ENCODE measurements at regions not wholly inside any gene's neighbourhood (a gene's known extent, or its start where the extent isn't known, plus 50 kb on each side); places are given as distances from the start of the nearest gene placed in this dataset.
A peak's percentile ranks its signal among the peaks of the same experiment; 100 is the strongest.

- no peak for DNase-seq
Observed at GRCh38 chr18:27825689-27826088, 351.2 kb downstream of the CDH2 start.

- DNase-seq = no peak
Observed at GRCh38 chr18:27824841-27825681, 351.9 kb downstream of the CDH2 start.

- no peak for DNase-seq
Observed at GRCh38 chr18:27824275-27824674, 352.7 kb downstream of the CDH2 start.

- DNase-seq = no peak
Observed at GRCh38 chr18:27823053-27823452, 353.9 kb downstream of the CDH2 start.

GRCh38 chr18:27808683-27809082, 368.2 kb downstream of the CDH2 start:
- no peak for DNase-seq

GRCh38 chr18:27803957-27804356, 373.0 kb downstream of the CDH2 start:
- DNase-seq = no peak

GRCh38 chr18:27797484-27797883, 379.4 kb downstream of the CDH2 start:
- DNase-seq = no peak

- no peak for DNase-seq
Observed at GRCh38 chr18:27794181-27794926, 382.6 kb downstream of the CDH2 start.

- DNase-seq = no peak
Observed at GRCh38 chr18:27793013-27793785, 383.7 kb downstream of the CDH2 start.

- DNase-seq = no peak
Observed at GRCh38 chr18:27789406-27789805, 387.5 kb downstream of the CDH2 start.

GRCh38 chr18:27787547-27787946, 389.4 kb downstream of the CDH2 start:
- no peak for DNase-seq

GRCh38 chr18:27785815-27786471, 391.0 kb downstream of the CDH2 start:
- DNase-seq = peak; percentile 70

- no peak for DNase-seq
Observed at GRCh38 chr18:27780061-27780745, 396.7 kb downstream of the CDH2 start.

GRCh38 chr18:27778925-27779324, 398.0 kb downstream of the CDH2 start:
- DNase-seq = no peak

- DNase-seq = no peak
Observed at GRCh38 chr18:27778441-27778840, 398.5 kb downstream of the CDH2 start.

- no peak for DNase-seq
Observed at GRCh38 chr18:27772081-27772480, 404.8 kb downstream of the CDH2 start.

GRCh38 chr18:27771571-27771970, 405.4 kb downstream of the CDH2 start:
- no peak for DNase-seq

- DNase-seq = no peak
Observed at GRCh38 chr18:27769152-27769551, 407.8 kb downstream of the CDH2 start.

- no peak for DNase-seq
Observed at GRCh38 chr18:27763936-27764335, 413.0 kb downstream of the CDH2 start.

GRCh38 chr18:27763341-27763740, 413.6 kb downstream of the CDH2 start:
- no peak for DNase-seq

- DNase-seq = no peak
Observed at GRCh38 chr18:27762054-27762453, 414.9 kb downstream of the CDH2 start.

GRCh38 chr18:27752944-27753343, 424.0 kb downstream of the CDH2 start:
- DNase-seq = no peak

All from NCI-H1105 treated with DMSO at 0.1 percent for 48 hours (cell line).